Astrocyte of the spinal cord (primary cell): ENCODE measurements at regions not wholly inside any gene's neighbourhood (a gene's known extent, or its start where the extent isn't known, plus 50 kb on each side); places are given as distances from the start of the nearest gene placed in this dataset.

Source experiments
- DNase-seq: peaks from one replicate; pipeline ENCODE4 v3.0.0; 2011; ENCODE audit warnings: low read depth, low spot score
- H3K4me3 ChIP-seq: 2 replicates; pipeline ENCODE4 v1.5.1; 2011; ENCODE audit warnings: low read depth, mild to moderate bottlenecking, low read length, moderate library complexity
- in situ Hi-C: cut with HindIII; loops from 2 replicates; pipeline ENCODE4 v1.10.0; 2017; ENCODE audit warnings: low sequenced_read_pairs
- TF ChIP-seq, protein P1 (sequence below): IDR thresholded peaks from 2 replicates; pipeline ENCODE4 v1.5.1; 2012; ENCODE audit warnings: low read depth, mild to moderate bottlenecking, low read length, inconsistent platforms

DNA sequence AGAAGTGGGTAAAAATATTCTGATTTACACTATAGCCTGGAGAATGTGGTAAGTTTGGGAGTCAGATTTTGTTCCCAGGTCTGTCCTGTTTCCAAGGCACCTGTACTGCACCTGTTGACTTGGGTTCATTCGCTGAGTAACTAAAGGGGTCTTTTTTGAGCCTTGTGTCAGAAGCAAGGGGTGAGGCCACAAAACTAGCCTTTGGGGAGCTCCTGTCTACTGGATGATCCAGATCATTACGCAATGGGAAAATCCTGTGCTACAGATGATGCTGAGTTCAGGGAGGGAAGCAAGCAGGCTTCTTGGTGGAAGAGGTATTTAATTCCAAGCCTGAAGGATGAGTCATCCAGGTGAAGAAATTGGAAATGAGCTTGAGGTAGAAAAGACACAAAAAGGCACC lies 424.0 kb downstream of the MATN1 start:
- in situ Hi-C loops, result no loop called here
- no peak for DNase-seq
- TF ChIP-seq, protein P1, sequence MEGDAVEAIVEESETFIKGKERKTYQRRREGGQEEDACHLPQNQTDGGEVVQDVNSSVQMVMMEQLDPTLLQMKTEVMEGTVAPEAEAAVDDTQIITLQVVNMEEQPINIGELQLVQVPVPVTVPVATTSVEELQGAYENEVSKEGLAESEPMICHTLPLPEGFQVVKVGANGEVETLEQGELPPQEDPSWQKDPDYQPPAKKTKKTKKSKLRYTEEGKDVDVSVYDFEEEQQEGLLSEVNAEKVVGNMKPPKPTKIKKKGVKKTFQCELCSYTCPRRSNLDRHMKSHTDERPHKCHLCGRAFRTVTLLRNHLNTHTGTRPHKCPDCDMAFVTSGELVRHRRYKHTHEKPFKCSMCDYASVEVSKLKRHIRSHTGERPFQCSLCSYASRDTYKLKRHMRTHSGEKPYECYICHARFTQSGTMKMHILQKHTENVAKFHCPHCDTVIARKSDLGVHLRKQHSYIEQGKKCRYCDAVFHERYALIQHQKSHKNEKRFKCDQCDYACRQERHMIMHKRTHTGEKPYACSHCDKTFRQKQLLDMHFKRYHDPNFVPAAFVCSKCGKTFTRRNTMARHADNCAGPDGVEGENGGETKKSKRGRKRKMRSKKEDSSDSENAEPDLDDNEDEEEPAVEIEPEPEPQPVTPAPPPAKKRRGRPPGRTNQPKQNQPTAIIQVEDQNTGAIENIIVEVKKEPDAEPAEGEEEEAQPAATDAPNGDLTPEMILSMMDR, result no peak
- H3K4me3 ChIP-seq, result no peak overlapping the region

DNA sequence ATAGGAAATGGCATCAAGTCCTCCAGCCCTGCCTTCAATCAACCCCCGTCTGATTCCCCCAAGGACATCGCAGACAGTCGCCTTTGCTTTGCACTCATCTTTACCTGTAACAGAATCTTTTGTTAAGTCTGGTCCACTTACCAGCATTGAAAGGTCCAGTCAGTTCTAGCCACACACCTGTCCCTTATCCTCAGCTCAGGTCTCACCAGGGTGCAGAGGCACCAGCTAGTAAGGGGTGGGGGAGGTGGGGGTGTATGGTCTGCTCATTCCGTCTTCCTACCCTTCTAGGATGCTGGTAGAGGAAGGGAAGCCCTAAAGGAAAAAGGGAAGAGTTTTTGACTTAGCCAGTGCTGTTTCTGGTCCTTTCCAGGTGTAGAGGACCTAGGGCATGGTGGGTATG lies 427.7 kb downstream of the MATN1 start:
- in situ Hi-C loops, result no loop called here
- TF ChIP-seq, protein P1, result no peak
- no peak overlapping the region for H3K4me3 ChIP-seq
- no peak for DNase-seq

DNA sequence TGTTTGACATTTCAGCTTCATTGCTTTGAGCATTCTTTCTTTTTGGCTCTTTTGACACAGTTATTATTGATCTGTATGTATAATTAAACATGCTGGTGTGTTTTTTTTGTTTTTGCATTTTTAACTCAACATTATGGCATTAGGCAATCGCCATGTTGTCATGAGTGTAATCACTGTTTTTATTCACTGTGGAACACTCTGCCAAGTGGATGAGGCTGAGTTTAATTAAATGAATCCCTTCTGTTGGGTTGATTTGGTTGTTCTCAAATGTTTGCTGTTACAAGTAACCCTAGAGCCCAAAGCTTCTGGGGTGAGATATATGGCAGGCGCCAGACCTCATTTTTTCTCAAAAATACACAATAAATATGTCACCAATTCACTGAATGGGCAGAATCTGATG lies 428.1 kb downstream of the MATN1 start:
- in situ Hi-C loops, result no loop called here
- no peak for DNase-seq
- H3K4me3 ChIP-seq, result no peak overlapping the region
- TF ChIP-seq, protein P1, result no peak

DNA sequence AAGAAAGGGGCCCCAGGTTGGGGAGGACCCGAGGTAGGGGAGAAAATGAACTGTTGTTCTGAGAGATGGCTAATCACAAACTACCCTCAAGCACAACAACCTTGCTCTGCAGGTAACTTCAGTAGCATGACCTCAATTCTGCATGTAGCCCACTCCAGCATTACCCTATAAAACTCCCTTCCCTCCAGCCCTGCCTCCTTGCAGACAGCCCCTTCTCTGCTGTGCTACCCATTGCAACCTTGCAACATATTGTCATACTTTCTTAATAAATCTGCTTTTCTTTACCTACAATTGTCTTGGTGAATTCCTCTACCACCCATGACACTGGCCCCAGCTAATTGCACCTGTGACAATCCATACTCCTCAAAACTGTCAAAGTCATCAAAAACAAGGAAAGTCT lies 428.9 kb downstream of the MATN1 start:
- TF ChIP-seq, protein P1, result no peak
- DNase-seq, result no peak
- in situ Hi-C loops, result no loop called here
- no peak overlapping the region for H3K4me3 ChIP-seq

DNA sequence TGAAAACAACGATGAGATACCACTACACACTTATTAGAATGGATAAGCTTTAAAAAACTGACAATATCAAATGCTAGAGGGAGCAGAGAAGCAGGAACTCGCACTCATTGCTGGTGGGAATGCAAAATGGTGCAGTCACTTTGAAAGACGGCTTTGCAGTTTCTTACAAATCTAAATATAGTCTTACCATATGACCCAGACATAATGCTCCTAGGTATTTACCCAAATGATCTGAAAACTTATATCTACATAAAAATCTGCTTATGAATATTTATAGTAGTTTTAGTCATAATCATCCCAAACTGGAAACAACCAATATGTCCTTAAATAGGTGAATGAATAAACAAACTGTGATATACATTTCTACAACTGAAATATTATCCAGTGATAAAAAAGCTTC lies 430.9 kb downstream of the MATN1 start:
- in situ Hi-C loops, result no loop called here
- no peak overlapping the region for H3K4me3 ChIP-seq
- DNase-seq, result no peak
- TF ChIP-seq, protein P1, result no peak

DNA sequence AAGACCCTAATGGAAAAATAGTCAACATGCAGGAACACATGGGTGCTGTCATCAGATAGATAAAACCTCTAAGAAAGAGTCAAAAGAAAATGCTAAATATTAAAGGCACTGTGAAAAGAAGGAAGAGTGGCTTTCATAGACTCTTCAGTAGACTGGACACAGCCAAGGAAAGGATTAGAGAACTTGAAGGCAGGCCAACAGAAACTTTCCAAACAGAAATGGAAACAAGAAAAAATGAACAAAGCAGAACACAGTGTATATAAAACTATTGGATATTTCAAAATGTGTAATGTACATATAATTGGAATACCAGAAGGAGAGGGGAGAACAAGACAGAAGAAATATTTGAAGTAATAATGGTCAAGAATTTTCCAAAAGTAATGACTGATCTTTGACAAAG lies 431.9 kb downstream of the MATN1 start:
- TF ChIP-seq, protein P1, result no peak
- DNase-seq, result no peak
- in situ Hi-C loops, result no loop called here
- no peak overlapping the region for H3K4me3 ChIP-seq

DNA sequence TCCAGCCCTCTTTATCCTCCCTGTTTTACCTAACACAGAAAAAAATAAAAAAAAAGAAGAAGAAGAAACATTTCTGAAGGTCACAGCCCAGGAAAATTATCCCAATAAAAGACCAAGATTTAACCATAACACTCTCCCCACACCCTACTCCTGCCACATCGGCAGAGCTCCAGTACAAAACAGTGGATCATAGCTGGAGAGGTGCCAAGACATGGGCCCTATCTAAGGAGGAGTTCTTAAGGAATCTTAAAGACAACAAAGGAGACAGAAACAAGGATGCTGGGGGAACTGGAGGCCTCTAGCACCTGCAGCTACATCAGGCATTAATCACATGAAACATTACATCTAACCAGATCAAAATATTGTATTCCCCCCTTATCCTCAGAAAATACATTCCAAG lies 432.8 kb downstream of the MATN1 start:
- TF ChIP-seq, protein P1, result no peak
- in situ Hi-C loops, result no loop called here
- DNase-seq, result no peak
- no peak overlapping the region for H3K4me3 ChIP-seq
